Putamen (tissue), 1 donor: ENCODE measurements at regions not wholly inside any gene's neighbourhood (a gene's known extent, or its start where the extent isn't known, plus 50 kb on each side); places are given as distances from the start of the nearest gene placed in this dataset.

Experiments
- DNase-seq: peaks from one replicate; pipeline ENCODE4 v3.0.0-alpha.2; 2016; ENCODE audit warnings: low spot score

DNA sequence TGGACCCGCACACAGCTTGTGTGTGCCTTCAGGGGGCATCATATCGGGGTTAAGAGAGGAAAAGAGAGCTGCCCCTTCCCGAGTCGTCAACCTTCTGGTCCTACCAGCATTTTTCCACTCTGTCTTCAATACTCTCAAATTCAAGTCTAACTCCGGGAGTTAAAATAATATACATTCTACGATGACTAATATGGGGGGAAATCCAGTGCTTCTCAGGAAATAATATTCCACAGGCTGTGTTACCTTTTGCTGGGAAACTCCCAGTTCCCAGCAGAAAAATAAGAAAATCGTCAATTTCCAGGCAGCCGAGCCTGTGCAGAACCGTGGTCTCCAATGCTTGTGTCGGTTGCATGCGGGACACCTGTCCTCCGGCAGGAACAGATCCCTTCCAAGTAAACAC, 105.0 kb upstream of the FOXF1 start:
- DNase-seq: no peak

DNA sequence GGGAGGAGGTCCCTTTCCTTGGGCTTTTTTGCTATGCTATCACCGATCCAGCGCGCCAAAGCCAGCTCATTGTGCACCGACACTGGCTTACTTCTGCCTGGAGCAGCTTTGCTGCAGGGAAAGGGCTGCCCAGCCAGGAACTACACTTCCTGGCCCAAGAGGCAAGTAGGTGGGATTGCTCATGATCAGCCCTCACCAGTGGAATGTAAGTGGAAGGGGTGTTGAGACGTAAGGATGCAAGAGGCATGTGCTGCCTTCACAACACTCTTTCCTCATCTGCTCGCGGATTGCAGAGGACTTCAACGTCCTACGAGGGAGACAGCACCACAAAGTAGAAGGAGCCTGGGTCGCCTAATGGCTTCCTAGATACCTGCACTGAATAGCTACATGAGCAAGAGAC, 104.3 kb upstream of the FOXF1 start:
- no peak for DNase-seq

DNA sequence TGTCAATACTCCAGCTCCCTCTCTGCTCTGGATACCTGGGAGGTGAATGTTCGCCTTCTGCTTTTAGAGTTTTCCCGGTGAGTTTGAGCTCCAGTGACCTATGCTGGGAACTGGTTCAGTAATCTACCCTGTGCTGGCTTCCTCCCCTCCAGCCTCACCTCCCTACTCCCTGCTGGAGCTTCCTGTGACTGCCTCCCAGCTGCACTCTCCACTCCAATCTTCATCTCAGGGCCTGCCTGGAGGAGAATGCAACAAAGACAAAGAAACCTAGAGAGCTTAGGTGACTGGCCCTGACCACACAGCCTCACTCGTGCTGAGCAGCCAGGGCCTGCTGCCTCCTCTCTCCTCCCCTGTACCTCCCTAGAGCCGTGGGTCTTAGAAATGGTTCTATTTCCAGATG, 101.6 kb upstream of the FOXF1 start:
- DNase-seq: no peak

DNA sequence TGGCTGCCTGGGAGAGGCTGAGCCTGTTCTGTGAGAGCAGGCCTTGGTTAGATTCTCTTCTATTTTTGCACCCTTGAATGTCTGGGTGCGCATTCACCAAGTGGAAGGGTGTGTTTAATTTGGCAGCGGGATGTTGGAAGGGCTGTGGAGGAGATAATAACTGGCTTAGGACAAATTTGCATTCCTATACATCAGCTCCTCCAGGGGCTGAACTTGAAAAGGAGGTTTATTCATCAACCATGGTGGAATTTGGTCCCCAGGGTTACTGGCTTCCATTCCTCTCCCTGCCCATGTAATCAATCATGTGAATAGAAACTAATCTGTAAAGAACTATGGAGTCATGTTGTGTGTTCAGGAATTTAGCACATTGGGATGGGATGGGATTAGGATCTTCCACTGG, 100.2 kb upstream of the FOXF1 start:
- DNase-seq: no peak

DNA sequence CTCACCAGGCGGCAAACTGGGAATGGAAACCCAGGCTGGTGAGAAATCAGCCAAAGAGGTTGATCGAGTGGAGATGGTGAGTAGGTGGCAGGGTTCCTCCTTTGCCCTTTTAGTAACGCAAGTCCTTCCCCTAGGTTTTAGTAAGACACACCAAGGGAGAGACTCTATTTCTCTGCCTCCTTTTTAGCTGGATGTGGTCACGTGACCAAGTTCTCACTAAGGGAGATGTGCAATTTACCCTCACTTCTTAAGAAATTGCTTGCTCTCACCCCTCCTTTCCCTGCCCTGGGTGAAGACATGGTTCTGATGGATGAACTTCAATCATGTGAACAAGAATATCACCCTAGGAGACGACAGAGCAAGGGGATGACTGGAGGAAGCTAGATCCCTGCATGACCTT, 99.8 kb upstream of the FOXF1 start:
- no peak for DNase-seq

DNA sequence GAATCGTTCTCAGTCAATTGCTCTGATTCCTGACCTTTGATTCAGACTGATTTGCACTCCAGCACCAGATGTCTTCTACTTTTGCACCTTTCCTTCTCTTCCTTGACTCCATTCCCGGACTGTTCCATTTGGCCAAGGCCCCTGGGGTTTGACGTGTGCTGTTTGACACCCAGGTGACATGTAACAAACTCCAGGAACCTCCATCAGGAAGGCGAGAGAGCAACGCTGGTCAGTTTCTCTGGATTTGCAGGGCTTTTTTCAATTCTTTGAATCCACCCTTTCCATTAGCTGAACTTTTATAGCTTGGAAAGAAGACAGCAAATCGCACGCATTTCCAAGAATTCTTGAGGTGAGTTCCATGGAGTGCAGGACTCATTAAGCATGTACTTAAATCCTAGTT, 98.4 kb upstream of the FOXF1 start:
- DNase-seq: no peak

DNA sequence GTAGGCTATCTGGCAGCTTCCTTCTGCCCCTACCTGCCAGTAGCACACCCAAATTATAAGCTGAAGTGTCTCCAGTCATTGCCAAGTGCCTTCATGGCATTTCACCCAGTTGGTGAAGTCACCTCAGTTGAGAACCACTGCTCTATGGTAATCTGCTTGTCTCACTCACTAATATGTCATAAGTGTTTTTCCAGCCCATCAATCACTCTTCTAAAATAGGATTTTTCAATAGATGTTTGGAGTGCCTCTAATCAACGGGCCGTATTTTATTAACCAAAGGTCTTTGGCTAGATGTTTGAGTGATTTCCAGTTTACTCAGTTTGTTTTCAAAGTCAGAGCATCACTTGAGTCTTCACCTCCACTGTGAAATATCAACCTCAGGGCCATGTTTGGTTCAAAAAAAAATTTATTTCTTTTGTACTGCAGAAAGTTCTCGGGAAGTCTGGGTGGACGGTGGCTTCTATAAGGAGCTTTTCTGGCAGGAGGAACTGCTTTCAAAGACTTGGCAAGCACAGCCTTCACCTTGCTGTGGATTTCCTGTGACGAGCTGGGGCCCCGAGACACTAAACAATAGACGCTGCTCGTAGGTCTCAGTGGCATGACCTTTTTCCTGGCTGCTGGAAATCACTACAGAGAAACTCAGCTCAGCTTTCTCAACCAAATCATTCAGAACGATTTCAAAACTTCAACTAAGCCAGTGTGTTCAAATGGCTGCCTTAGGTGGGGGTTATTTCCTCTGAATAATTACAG, 95.2 kb upstream of the FOXF1 start:
- peak; percentile 3 for DNase-seq

DNA sequence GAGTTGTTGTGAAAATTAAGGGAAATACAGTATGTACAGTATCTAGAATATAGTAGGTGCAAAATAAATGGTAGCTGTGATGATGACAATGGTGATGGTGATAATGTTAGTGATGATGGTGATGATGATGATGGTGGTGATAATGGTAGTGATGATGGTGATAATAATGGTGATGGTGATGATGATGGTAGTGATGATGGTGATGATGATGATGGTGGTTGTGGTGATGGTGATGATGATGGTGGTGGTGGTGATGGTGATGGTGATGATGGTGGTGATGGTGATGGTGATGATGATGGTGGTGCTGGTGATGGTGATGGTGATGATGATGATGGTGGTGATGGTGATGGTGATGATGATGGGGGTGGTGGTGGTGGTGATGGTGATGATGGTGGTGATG, 91.3 kb upstream of the FOXF1 start:
- no peak for DNase-seq

DNA sequence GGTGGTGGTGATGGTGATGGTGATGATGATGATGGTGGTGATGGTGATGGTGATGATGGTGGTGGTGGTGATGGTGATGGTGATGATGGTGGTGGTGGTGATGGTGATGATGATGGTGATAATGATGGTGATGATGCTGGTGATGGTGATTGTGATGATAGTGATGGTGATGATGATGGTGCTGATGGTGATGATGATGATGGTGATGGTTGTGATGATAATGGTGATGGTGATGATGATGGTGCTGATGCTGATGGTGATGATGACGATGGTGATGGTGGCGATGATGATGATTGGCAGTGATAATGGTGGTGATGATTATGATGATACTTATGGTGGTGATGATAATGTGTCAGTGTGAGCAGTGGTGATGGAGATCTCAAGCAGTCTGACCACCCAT, 90.8 kb upstream of the FOXF1 start:
- no peak for DNase-seq

DNA sequence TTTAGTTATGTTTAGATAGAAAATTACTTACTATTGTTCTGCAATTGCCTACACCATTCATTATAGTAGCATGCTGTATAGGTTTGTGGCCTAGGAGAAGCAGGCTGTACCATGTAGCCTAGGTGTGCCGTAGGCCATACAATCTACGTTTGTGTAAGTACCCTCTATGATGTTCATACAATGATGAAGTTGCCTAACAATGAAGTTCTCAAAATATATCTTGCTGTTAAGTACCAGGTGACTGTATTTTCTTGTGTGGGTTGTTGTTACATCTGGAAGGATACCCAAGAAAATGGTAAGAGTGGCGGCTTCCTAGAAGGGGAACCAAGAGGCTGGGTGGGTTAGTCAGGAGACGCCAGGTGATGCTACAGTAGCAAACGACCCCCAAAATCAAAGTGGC, 88.3 kb upstream of the FOXF1 start:
- no peak for DNase-seq

DNA sequence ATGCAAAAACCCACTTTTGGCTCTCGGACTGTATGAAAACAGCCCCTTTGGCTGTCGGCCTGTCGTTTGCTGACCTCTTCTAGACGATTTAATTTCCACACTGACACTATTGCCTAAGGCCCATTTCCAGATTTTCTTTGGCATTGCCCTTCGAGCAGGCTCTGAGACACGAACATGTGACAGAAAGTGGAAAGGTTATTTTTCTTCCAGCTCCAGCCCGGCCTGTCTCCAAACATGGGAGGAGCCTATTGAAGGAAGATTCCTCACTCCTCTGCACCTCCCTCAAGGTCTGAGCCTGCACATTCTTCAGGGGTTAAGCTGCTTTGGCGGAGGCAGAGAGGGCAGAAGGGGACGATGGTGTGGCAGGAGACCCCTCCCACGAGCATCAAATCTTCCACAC, 85.9 kb upstream of the FOXF1 start:
- no peak for DNase-seq

DNA sequence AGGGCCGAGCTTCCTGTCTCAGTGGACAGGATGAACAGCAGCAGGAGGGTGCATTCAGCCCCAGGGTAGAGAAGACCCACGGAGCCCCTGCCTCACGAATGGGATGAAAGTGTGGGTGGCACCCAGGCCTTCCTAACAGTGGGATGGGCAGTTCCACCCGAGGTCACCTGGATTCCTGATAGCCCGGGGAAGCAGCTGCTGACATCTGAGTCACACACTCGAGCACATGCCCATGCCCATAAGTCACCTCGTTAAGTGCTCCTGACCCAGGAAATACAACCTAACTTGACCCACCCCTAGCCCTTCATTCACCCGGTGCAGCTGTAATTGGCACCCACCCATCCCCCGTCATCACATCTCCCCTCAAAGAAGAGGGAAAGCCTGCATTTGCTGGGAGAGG, 85.3 kb upstream of the FOXF1 start:
- DNase-seq: no peak

DNA sequence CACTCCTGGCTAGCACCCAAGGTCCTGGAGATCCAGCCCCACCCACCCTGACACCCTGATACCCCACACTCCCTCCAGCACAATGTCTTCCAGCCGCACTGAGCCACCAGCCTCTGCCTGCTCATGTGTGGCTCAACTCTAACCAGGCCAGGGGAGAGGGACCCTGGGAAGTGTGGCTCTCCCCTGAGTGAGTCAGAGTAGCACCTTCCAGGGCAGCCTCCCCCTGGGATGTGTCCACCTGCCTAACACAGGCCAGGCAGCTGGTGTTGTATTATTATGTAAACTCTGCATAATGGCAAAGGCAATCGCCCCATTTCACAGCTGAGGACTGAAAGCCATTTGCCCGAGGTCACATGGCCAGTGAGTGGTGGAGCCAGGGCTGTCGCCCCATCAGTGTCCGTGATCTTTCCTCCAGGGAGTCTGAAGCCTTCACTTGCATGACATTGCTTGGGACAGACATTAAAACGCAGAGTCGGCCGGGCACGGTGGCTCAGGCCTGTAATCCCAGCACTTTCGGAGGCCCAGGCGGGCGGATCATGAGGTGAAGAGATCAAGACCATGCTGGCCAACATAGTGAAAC, 84.2 kb upstream of the FOXF1 start:
- DNase-seq: no peak

DNA sequence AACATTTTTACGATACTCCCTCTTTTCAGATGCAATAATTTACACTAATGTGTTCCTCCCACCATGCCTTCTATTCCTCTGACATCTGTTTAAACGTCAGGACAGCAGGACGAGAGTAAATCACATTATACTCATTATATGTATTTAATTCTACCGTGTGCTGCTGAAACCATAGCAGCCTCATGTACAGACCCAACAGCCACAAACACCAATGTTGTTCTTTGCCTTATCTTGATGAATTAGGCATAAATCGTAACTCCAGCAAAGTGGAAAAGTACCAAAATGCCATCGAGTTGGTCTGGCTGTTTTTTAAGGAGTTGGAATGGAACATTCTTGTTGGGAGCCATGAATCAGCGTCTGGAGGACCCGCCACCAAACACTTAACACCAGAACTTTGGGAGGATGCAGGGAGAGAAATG, 82.9 kb upstream of the FOXF1 start:
- DNase-seq: no peak

DNA sequence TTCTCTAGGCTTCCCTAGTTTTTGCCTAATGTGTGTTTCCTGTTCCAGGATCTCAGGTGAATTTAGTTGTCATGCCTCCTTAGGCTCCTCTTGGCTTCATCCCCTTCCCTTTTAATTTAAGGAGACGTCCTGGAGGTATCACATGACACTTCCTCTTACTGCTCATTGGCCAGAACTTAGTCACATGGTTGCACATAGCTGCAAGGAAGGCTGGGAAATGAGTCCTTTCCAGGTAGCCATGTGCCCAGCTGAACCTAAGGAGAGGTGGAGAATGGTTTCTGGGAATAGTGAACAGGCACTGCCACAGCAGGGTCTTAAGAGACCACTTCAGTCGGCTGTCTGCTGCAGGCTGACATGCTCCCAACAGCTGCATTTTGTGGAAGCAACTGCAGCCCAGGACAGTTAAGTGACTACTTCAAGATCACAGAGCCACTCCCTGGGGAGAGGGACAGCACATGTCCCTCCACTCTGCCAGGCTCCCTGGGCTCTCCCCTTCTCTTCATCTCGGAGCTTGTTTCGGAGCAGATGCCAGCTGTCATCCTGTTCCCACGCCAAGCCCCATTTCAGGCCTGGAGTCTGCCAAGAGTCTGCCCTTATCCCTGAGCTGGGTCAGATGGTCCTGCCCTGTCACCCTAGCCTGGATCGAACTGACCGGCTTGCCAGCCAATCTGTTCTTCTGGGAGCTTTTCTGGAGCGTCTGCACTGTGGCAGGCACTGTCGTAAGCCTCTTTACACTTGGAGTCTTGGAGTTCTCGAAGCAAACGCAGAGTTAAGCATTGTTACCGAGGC, 81.4 kb upstream of the FOXF1 start:
- no peak for DNase-seq

DNA sequence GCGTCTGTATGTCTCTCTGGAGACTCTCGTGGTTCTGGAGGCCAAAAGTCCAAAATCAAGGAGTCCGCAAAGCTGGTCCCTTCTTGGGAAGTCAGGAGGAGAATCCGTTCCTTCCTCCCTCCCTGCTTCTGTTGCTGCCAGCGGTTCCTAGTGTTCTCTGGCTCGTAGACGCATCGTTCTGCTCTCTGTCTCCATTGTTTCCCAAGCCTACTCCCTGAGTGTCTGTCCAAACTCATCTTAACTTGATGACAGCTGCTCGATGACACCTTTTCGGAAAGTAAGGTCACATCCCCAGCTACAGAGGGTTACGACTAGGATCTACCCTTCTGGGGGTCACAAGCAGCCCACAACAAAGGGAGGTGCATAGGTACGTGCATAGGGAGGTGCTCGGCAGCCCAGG, 80.7 kb upstream of the FOXF1 start:
- no peak for DNase-seq

DNA sequence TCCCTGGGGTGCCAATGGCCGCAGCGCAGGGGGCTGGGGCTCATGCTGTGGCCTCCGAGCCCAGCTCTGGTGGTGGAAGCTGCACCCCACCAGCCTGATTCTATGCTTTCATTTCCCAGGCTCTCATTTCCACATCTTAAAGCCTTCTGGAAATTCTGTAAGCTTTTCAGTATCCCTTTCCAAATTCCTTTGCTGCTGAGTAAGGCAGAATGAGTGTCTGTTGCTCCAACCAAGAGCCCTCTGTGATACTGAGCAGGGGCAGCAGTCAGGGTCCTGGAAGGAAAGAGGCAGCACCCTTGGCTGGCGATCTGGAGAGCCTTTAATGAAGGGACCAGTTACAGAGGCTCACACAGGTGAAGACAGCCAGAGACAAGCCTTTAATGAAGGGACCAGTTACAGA, 79.5 kb upstream of the FOXF1 start:
- no peak for DNase-seq

DNA sequence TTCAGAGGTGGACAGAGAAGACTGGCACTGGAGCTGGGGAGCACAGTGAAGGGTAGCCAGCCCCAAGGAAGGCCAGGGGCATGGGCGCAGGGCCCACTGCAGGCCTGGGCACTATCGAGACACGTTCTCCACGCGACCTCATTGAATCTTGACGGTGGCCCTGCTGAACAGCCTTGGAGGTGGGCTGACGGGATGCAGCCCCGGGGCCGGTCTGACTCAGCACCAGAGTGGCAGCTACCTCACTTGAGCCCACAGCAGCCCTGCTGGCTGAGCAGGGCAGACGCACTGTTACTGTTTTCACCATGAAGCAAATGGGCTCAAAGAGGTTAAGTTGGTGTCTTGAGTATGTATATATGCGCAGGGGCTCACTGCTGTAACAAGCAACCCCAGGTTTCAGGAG, 78.8 kb upstream of the FOXF1 start:
- no peak for DNase-seq

DNA sequence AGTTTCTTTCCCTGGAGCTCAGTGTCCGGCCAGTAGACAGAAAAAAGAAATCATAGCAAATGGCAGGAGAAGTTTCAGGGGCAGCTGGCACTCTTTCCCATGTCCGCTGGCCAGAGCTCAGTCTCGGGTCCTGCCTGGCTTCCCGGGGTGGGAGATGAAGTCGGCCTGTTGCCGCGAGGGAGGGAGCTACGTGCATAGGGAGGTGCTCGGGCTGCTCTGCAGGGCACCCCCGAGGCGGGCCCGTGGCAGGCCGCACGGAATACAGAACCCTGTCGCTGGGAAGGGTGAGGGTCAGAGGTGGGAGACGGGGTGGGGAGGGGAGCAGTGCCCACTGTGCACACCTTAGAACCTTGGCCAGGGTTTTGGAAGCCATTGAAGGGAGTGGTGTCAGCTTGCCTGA, 78.3 kb upstream of the FOXF1 start:
- no peak for DNase-seq

DNA sequence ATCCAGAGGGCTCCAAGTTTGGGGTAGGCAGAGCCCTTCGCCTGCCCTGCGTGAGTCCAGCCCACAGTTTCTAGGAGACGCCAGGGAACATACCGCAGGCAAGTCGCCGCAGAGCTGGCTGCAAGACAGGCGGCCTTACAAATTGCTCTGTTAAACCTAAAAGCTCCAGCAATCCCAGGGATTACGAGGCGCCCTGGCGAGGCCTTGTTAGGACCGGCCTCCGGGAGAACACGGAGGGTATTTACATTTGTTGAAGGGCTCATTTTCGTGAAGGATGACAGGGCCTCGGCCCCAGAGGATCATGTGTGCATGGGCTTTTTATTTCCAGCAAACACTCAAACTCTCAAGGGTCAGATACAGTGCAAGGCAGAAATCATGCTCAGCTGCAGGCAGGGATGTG, 77.6 kb upstream of the FOXF1 start:
- no peak for DNase-seq

DNA sequence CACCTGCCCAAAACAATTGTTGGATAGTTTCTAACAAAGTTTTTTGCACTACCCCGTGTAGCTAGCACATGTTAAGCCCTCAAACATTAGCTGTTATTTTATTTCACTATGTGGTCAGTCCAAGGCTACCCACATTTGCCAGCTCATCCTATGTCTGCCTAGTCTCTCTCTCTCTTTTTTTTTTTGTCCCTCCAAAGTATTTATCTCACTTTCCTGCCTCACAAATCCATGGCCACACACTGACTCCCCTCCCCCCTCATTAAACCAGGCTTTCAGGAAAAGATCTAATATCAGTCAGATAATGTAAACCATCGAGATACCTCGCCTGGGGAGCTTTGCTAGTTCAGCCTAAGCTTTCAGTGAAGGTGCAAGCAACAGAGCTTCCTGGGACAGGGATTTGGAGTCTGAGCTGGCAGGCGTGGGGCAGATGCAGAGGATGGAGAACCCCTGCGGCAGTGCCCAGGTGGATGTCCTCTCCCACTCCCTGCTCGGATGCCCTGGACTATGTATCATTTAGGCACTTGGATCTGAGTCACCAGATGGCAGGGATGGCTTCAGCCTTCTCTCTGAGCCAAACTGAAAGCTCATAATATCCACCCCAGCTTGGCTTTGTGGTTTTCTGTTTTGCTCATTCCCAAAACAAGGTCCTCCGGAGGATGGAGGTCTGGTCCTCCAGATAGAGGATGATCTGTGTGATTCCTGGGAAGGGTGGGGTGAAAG, 73.7 kb upstream of the FOXF1 start:
- DNase-seq: no peak

DNA sequence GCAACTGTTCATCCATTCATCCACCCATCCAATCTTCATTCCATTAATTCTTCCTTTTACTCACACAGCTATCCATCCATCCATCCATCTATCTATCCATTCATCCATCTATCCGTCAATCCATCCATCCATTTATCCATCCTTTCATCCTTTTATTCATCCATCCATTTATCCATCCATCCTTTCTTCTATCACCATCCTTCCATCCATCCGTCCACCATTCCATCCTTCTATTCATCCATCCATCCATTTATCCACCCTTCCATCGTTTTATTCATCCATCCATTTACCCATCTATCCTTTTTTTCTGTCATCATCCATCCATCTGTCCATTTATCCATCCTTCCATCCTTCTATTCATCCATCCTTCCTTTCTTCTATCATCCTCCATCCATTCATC, 73.0 kb upstream of the FOXF1 start:
- DNase-seq: no peak

DNA sequence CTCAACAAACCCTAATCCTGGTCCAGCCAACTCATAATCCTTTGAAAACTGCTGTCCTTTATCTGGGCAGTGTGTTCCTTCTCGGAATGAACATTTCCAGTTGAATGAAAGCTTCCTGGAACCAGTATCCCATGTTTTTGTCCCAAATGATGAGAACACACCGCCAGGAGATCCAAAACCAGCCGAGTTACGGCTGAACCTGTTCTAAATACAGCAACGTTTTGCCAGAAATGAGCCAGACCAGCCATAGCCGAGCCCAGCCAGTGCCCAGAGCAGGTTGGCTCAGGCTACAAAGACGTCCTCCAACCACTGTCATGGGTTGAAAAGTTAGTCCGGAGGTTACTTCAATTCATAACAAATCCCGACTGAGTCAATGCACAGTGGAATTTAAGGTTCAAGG, 67.6 kb upstream of the FOXF1 start:
- no peak for DNase-seq
